ACC112 (cell line): ENCODE measurements at regions not wholly inside any gene's neighbourhood (a gene's known extent, or its start where the extent isn't known, plus 50 kb on each side); places are given as distances from the start of the nearest gene placed in this dataset.
A peak's percentile ranks its signal among the peaks of the same experiment; 100 is the strongest.

Source experiments
- H2AFZ ChIP-seq: fragments of 200-600 bp; sonication (generic); one replicate; pipeline ENCODE4 v1.6.0; 2017; ENCODE audit warnings: antibody characterized with exemption, low read length; ENCODE audit not compliant: unreplicated experiment
- H3K27ac ChIP-seq: fragments of 200-600 bp; sonication (generic); 2 replicates; pipeline ENCODE4 v1.5.1; 2014; ENCODE audit warnings: low read depth, mild to moderate bottlenecking, antibody characterized with exemption, low read length, moderate library complexity
- H3K27me3 ChIP-seq: fragments of 200-600 bp; sonication (generic); 2 replicates; pipeline ENCODE4 v1.6.1; 2014; ENCODE audit warnings: mild to moderate bottlenecking, antibody characterized with exemption, low read length, moderate library complexity, mixed read lengths; ENCODE audit not compliant: insufficient read depth
- H3K36me3 ChIP-seq: fragments of 200-600 bp; sonication (generic); 2 replicates; pipeline ENCODE4 v1.6.1; 2016; ENCODE audit warnings: mild to moderate bottlenecking, antibody characterized with exemption, low read length, moderate library complexity, mixed read lengths; ENCODE audit not compliant: insufficient read depth
- H3K4me1 ChIP-seq: fragments of 200-600 bp; sonication (generic); one replicate; pipeline ENCODE4 v1.6.1; 2016; ENCODE audit warnings: low read length, mixed read lengths; ENCODE audit not compliant: insufficient read depth, unreplicated experiment, control insufficient read depth
- H3K4me3 ChIP-seq: fragments of 200-600 bp; sonication (generic); 2 replicates; pipeline ENCODE4 v1.5.1; 2014; ENCODE audit warnings: mild to moderate bottlenecking, low read depth, low read length
- H3K79me2 ChIP-seq: fragments of 200-600 bp; sonication (generic); one replicate; pipeline ENCODE4 v1.6.0; 2016; ENCODE audit warnings: low read length; ENCODE audit not compliant: control insufficient read depth, unreplicated experiment, insufficient read depth

DNA sequence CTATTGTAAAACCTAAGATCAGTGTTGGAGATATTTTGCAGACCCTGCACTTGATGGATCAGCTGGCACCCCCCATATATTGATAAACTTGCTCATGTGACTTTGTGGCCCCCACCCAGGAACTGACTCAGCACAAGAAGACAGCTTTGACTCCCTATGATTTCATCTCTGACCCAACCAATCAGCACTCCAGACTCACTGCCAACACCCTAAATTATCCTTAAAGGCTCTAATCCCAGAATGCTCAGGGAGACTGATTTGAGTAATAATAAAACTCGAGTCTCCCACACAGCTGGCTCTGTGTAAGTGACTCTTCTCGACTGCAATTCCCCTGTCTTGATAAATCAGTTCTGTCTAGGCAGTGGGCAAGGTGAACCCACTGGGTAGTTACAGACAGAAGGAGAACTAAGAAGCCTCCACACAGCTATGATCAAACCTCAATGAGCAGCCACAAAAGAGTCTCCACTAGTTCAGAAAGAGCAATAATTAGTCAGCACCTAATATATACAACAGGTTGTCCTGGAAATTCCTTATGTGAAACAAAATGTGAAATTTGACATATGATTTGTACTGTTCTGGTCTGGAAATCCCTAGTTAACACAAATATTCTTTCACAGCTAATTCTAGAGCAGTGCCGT, 52.2 kb downstream of the ACTL7B start:
- H3K4me1 ChIP-seq: no peaks in the 10 kb centered on the region
- H3K27ac ChIP-seq: no peak overlapping the region
- H3K4me3 ChIP-seq: no peak overlapping the region
- H3K36me3 ChIP-seq: no peaks in the 10 kb centered on the region
- no peaks in the 10 kb centered on the region for H3K79me2 ChIP-seq
- H3K27me3 ChIP-seq: peaks cover 33% of the 10 kb centered on the region
- no peak overlapping the region for H2AFZ ChIP-seq

DNA sequence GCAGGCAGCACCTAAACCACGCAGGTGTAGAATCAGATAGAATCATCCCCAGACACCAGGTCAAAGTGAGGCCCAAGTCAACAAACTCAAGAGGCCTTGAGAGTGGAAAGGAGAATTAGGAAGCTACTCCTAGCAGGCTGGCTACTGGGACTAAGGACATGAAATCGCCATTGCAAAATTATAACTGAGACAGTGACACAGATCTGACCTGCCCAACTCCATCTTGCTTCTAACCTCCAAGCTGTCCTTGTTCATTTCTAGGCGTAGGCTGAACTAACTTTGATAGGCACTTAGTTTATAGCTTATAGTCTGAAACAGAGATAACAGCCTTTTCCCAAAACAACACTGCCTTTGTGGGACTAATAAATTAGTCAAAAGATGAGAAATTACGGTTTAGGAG, 52.8 kb downstream of the ACTL7B start:
- Histone ChIP-seq H3K36me3 (no peaks in the 10 kb centered on the region), H3K27me3 (peaks cover 34% of the 10 kb centered on the region), H3K79me2 (no peaks in the 10 kb centered on the region), H3K4me1 (no peaks in the 10 kb centered on the region), H2AFZ (no peak overlapping the region), H3K27ac (no peak overlapping the region), H3K4me3 (no peak overlapping the region)

DNA sequence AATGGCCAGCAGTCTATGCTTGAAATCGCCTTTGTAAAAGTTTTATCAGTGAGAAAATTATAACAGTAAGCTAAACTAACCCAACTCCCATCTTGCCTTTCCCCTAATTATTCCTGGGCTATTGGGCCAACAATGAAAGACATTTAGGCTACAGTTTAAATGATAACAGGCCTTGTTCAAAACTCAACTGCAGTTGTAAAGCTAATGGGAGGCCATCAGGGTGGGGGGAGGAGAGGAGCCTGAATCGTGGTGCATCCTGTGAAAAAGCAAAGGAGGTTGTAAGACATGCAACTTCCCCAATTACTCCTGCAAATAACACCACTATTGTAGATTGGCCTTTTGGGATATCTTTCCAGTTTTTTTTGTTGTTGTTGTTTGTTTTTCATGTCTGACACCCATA, 53.8 kb downstream of the ACTL7B start:
- H3K79me2 ChIP-seq: no peaks in the 10 kb centered on the region
- H3K36me3 ChIP-seq: no peaks in the 10 kb centered on the region
- no peak overlapping the region for H3K27ac ChIP-seq
- H2AFZ ChIP-seq: no peak overlapping the region
- peaks cover 30% of the 10 kb centered on the region for H3K27me3 ChIP-seq
- H3K4me3 ChIP-seq: no peak overlapping the region
- H3K4me1 ChIP-seq: no peaks in the 10 kb centered on the region

DNA sequence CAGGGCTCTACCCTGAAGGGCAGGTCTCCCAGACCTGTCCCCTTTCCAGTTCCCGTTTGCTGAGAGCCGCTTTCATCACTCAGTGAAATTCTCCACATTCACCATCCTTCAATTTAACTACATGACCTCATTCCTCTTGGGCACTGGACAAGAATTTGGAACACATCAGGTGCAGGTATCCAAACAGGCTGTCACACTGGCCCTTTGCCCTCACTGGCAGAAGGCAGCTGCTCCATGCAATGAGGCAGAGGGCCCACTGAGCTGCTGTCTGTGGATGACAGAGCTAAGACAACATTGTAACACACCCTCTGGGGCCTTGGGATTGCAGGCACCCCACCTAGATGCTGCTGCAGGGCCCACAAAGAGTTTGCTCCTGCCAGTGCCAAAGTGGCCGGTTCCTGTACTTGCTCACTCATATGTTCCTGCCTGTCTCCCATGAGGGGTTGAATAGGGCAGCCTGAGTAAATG, 55.1 kb downstream of the ACTL7B start:
- Histone ChIP-seq H3K4me3 (no peak overlapping the region), H3K27me3 (peaks cover 18% of the 10 kb centered on the region), H3K79me2 (no peaks in the 10 kb centered on the region), H3K27ac (no peak overlapping the region), H3K4me1 (no peaks in the 10 kb centered on the region), H2AFZ (no peak overlapping the region), H3K36me3 (no peaks in the 10 kb centered on the region)

DNA sequence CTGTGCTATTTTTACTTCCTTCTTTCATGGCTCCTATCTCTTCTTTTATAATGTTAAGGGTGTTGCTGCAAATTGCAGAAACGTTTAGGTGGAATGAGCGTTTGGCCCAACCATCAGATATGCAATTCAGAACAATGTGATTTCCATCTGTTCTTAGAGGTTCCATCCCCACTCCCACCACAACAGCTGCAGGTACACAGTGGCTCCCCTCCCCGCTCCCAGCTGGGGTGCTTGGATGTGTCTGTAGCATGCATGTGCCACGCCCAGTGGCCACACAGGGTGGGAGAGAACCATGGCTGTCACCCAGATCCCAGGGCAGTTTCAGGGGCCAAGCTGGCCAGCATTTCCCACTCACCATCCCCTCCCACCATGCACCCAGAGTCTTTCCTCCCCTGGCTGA, 62.2 kb downstream of the ACTL7B start:
- H3K4me1 ChIP-seq: no peaks in the 10 kb centered on the region
- H3K4me3 ChIP-seq: no peak overlapping the region
- H2AFZ ChIP-seq: no peak overlapping the region
- peaks cover 22% of the 10 kb centered on the region; the same call in 1 of the 2 replicates for H3K27me3 ChIP-seq
- H3K36me3 ChIP-seq: no peaks in the 10 kb centered on the region
- no peaks in the 10 kb centered on the region for H3K79me2 ChIP-seq
- no peak overlapping the region for H3K27ac ChIP-seq

DNA sequence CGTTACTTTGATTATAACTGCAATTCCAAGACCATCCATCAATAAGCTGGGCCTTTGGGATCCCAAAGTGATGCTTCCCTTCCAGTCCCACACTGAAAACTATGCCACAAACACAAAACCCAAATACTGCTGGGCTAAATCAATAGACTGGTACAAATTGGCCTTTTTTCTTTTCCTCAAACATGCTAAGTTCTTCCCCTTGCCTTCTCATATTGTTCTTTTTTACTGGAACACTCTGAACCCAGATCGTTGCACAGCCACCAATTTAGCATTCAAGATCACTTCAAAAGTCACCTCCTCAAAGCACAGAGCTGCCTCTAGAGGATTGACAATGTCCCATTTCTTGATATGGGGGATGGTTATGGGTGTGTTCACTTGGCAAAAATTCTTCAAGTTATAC, 66.0 kb downstream of the ACTL7B start:
- Histone ChIP-seq H3K4me1 (peaks cover 33% of the 10 kb centered on the region), H3K79me2 (no peaks in the 10 kb centered on the region), H2AFZ (no peak overlapping the region), H3K27me3 (peaks cover 13% of the 10 kb centered on the region; the same call in 1 of the 2 replicates), H3K36me3 (no peaks in the 10 kb centered on the region), H3K4me3 (no peak overlapping the region), H3K27ac (no peak overlapping the region)

DNA sequence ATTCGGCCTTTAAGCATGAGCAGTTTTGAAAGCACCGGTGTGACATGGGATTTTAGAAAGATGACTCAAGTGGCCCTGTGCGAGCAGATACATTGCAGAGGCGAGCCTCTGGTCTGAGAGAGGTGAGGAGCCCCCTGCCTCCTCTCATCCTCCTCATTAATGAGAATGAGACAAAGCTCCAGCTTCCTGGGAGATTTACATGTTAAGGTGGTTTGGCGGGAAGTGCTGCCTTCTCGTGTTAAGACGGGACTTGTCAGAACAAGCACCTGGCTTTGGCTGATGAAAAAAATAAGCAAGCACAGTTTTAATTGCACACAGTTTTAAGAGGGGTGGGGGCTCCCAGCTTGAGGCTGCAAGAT, 68.1 kb downstream of the ACTL7B start:
- no peak overlapping the region for H3K4me3 ChIP-seq
- H3K36me3 ChIP-seq: no peaks in the 10 kb centered on the region
- peaks cover 10% of the 10 kb centered on the region; the same call in 1 of the 2 replicates for H3K27me3 ChIP-seq
- H3K4me1 ChIP-seq: peaks cover 39% of the 10 kb centered on the region
- H3K79me2 ChIP-seq: no peaks in the 10 kb centered on the region
- no peak overlapping the region for H3K27ac ChIP-seq
- no peak overlapping the region for H2AFZ ChIP-seq

DNA sequence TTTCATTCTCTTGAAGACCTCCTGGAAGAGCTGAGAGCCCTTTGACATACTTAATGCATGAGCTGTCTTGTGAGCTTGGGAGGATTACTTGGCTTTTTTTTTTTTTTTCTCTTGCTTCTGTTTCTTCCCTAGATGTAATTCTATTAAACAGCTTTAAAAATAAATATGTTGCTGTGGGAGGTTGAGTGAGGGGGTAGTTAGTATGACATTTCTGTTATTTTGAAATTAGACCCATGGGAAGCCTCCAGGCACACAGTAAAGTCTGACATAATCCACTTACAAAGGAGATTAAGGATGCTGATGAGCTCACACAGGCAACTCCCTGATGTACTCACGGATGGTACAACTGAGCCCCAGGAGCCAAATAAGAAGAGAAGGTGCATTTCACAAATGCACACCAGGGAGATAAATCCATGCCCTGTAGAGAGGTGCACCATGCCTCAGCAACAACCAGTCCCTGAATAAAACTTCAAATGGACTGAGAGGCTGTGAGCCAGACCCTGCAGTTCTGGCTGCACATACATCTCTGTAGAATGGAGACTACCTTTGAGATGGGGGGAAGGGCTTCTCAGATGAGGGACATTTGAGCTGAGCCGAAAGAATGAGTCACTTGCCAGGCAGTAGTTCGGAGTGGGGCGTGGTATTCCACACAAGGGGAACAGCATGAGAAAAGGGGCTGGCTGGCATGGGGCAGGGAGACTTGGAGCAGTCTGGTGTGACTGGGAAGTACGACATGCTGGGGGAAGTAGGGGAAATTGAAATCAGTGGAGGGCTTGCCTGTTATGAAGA, 68.7 kb downstream of the ACTL7B start:
- no peaks in the 10 kb centered on the region for H3K36me3 ChIP-seq
- H3K27ac ChIP-seq: peak overlapping the region; percentile 49
- no peak overlapping the region for H3K4me3 ChIP-seq
- H3K79me2 ChIP-seq: no peaks in the 10 kb centered on the region
- H2AFZ ChIP-seq: no peak overlapping the region
- H3K4me1 ChIP-seq: peaks cover 39% of the 10 kb centered on the region
- H3K27me3 ChIP-seq: peaks cover 5% of the 10 kb centered on the region; the same call in 1 of the 2 replicates

DNA sequence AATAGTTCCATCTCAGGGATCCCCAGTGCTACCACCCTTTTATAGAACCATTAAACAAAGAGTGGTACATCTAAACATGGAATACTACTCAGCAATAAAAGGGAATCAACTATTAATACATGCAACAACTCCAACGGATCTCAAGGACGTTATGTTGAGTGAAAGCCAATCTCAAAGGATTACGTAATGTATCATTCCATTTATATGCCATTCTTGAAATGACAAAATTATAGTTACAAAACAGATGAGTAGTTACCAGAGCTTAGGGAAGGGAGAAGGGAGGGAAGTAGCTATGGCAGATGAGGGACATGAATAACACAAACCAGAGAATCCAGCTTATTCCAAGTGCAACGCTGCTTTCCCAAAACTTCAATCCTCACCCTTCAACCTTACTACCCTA, 69.5 kb downstream of the ACTL7B start:
- Histone ChIP-seq H3K27ac (peak overlapping the region; percentile 49), H3K27me3 (no peaks in the 10 kb centered on the region; the same call in 1 of the 2 replicates), H3K36me3 (no peaks in the 10 kb centered on the region), H2AFZ (no peak overlapping the region), H3K4me3 (no peak overlapping the region), H3K4me1 (peaks cover 39% of the 10 kb centered on the region), H3K79me2 (no peaks in the 10 kb centered on the region)

DNA sequence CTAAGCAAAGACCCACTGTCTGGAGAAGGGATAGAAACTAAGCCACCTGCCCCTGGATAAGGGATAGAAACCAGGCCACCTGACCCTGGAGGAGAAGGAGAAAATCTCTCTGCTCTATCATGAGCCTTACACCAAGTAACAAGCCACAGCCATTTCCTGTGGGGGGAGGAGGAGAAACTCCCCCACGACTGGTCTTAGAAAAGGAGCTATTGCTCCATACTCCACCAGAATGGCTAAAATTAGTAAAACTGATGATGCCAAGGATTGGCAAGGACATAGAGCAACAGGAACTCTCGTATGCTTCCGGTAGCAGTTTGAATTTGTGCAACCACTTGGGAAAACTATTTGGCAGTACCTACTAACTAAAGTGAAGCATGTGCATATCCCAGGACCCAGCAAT, 70.8 kb downstream of the ACTL7B start:
- peak overlapping the region; percentile 3 for H2AFZ ChIP-seq
- no peak overlapping the region for H3K4me3 ChIP-seq
- H3K36me3 ChIP-seq: no peaks in the 10 kb centered on the region

More for the DNA sequence above, 70.8 kb downstream of the ACTL7B start:
- Histone ChIP-seq H3K27me3 (peaks cover 4% of the 10 kb centered on the region), H3K79me2 (no peaks in the 10 kb centered on the region), H3K4me1 (peaks cover 39% of the 10 kb centered on the region), H3K27ac (peak overlapping the region; percentile 4; the same call in 1 of the 2 replicates)
